ENCODE measurements at regions not wholly inside any gene's neighbourhood (a gene's known extent, or its start where the extent isn't known, plus 50 kb on each side); places are given as distances from the start of the nearest gene placed in this dataset.
"Not testable (repeated sequence)": the region's sequence is repeated elsewhere in the genome, so short reads cannot be mapped to it uniquely, and the experiment has no call there.

DNA sequence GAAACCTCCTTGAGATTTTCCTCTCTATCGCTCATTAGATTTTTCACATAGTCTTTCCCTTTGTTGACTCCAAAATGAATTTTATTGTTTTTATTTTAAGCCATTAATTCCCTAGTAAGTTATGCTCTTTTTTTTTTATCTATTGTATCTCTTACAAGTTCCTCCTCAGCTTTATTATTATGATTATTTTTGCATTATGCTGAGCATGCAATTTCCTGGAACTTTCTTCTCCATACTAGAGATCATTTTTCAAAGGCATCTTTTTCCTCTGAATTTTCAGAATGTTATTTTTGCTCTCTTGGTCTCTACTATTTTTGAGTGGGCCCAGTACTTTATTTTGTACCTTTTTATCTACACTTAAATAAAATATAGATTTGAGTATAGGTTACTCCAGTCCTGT lies 376.6 kb upstream of the SEMA6A start:
- DNase-seq (ENCODE audit: low spot score) = no peak

DNA sequence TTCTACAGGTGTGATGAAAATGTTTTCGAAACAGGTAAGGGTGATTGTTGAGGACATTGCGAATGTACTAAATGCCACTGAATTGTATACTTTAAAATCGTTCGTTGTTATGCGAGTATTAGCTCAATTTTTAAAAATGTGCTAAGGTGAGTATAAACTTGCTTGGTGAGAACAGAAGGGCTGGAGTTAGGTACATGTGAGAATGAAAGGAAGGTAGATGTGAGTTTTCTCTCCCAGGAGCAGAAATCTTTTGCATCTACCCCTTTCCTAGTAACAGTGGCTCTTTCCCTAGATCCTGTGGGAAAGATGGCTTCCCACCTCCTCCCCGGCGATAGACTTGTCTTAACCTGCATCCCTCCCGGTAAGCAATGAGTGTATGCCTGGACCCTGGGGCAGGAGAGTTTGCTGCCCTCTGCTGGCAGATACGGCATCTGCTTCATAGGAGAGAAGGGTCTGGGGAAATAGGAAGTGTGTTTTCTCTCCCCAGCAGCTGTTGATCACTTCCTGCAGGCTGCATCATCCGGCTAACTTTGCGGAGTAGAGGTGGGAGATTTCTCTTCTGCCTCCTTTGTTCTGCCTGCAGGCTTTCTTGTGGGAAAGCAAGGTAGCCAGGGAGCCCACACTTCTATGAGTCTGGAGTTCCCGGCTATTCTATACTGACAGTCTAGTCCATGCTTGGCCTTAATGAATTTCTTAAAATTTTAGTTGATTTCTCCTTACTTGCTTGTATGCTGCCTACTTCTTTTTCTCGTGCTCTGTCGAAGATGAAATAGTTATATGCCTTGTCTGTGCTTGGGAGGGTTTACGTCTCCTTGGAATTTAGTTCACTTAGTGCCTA lies 373.3 kb upstream of the SEMA6A start:
- peak; percentile 33 for DNase-seq (ENCODE audit: low spot score)

DNA sequence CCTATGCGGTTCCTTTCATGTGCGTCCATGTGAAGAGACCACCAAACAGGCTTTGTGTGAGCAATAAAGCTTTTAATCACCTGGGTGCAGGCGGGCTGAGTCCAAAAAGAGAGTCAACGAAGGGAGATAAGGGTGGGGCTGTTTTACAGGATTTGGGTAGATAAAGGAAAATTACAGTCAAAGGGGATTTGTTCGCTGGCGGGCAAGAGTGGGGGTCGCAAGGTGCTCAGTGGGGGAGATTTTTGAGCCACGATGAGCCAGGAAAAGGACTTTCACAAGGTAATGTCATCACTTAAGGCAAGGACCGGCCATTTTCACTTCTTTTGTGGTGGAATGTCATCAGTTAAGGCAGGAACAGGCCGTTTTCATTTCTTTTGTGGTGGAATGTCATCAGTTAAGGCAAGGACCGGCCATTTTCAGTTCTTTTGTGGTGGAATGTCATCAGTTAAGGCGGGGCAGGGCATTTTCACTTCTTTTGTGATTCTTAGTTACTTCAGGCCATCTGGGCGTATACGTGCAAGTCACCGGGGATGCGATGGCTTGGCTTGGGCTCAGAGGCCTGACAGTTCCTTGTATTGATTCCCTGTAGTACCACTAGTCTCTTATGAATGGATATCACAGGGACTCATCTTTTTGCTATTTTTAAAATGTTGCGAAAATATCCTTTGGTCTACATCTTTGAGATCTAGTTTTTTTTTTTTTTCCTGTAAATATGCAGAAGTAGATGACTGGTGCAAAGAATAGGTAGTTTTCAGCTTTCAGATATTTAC lies 371.2 kb upstream of the SEMA6A start:
- not testable (repeated sequence) for DNase-seq (ENCODE audit: low spot score)

DNA sequence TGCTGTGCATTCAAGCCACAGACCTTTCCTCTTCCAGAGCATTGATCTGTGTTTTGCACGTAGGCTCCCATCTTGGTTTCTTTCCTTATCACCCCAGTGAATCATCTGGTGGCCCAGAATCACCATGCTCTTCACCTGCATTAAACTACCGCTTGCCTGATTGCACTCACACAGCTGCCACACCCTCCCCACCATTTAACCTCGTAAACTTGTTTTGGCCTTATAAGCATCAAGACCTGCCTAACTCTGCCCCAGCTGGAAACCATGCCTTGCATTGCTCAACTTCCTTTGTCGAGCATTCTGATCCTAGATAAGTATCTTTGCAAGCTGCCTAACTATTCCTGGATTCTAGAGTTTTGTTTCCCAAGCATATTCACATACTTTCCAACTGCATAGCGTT lies 369.6 kb upstream of the SEMA6A start:
- no peak for DNase-seq (ENCODE audit: low spot score)

DNA sequence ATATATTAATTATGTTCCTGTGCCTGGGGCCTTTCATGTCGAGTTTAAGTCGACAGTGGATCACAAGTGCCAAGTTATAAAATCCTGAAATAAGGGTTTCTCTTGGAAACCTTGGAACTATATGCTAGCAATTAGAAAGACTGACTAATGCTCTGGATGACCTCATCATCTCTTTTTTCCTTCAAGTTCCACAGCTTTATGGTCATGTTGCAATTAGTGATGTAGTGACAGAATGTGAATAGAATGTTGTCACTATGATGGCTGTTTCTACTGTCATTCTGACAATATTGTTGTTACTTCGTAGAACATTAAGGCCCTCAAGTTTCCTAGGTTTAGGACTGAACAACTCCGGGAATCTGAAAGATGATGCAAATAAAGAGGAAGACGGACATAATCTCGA lies 368.0 kb upstream of the SEMA6A start:
- DNase-seq (ENCODE audit: low spot score) = no peak

DNA sequence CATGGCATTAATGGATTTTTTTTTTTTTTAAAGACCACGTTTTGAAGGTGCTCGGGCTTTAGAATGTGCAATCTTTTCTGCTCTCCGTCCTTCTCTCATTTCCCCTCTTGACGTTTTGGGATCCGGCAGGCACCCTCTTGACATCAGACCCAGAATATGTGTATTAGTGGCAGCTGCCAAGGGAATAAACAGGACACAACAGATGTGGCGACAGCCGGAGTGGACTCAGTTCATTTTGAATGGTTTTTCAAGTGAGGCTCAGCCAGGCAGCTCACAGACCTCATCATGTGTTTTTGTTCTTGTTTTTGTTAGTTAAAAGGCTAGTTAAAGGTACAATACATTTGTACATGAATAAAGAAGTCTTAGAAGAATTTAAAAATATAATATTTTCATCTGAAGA lies 365.0 kb upstream of the SEMA6A start:
- DNase-seq (ENCODE audit: low spot score) = no peak

DNA sequence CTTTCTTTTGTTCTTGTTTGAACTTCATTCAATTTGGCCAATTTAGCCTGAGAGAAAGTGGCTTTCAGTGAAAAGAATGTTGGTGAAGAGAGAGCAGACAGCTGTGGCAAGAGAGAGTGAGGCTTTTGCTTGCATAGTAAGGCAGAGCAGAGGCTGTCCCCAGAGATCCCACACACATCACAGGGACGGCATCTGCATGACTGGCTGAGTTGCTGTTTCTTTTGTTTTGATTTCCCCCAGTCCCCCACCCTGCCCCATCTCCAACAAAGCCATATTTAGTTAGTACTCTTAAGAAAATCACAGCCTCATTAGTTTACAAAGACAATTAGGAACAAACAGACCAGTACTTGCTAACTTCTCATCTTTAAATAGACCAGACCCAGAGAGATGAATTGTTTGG lies 363.9 kb upstream of the SEMA6A start:
- DNase-seq (ENCODE audit: low spot score) = no peak

DNA sequence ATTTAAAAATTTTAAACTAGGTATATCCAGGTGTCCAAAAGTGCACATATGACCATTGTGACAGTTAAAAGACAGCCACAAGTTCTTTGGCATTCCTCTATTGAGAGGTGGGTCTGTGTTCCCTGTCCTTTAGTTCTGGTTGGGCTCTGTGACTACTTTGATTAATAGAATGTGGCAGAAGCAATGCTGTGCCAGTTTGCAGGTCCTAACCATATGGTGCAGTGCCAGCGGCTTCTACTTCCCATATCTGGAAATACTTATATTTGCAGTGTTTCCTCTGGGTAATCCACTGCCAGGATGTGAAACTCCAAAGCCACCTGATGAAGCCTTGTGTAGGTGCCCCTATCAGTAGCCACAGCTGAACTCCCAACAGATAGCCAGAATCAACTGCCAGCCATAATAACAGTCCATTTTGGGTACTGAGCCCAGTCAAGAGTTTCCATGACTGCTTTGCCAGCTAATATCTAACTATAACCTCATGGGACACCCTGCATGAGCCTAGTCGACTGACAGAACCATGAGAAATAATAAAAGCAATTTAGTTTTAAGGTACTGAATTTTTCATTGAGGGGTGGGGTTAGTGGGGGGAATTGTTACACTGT lies 361.0 kb upstream of the SEMA6A start:
- no peak for DNase-seq (ENCODE audit: low spot score)

DNA sequence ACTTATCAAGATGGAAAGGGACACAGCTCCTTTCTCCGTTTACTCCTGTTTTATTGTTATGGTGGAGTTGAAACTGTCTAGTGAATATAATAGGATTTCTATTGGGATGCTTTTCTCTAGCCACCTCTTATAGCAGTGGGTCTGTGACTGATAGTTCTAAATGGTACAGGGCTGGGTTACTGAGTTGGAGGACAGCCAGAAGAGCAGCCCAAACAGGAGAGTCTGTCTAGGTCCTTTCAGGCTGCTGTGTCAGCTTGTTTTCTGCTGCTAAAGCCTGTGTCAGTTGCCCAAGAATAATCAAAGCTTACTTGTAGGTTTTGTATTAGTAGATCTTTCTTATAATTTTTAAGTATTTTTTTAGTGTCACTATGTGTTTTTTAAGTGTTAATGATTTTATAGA lies 356.0 kb upstream of the SEMA6A start:
- no peak for DNase-seq (ENCODE audit: low spot score)

DNA sequence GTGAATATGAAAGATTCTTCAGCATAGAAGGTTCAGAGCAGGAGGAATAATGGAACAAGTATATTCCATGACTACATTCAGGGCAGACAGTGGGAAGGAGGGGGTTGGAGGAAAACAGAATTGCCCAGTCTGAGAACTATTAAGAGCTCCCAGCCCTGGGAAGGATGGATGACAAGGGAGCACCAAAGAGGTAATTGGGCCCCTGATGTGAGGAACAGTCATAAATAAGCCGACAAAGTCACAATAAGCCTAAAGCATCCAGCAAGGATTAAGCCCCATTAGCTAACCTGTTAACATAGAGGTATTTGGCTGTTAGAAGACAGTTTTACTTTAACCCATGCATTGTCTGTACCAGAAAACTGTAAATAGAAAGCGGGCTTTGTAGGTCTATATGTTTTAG lies 348.7 kb upstream of the SEMA6A start:
- DNase-seq (ENCODE audit: low spot score) = no peak

DNA sequence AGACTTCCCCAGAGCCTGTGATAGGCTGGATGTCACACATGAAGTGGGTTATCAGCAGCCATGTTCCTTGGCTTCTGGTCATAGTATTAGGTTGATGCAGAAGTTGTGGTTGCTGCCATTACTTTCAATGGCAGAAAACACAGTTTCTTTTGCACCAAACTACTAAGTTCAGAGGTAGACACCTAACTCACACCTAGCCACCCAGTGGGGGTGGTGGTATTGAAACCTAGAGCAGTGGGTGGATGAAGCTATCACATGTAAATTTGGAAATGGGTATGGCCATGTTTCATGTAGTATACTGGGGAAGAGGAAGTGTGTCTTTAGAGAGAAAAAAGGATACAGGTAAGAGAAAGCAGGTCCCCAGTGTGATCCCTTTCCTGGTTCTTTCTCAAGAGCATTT lies 347.9 kb upstream of the SEMA6A start:
- DNase-seq (ENCODE audit: low spot score) = no peak

DNA sequence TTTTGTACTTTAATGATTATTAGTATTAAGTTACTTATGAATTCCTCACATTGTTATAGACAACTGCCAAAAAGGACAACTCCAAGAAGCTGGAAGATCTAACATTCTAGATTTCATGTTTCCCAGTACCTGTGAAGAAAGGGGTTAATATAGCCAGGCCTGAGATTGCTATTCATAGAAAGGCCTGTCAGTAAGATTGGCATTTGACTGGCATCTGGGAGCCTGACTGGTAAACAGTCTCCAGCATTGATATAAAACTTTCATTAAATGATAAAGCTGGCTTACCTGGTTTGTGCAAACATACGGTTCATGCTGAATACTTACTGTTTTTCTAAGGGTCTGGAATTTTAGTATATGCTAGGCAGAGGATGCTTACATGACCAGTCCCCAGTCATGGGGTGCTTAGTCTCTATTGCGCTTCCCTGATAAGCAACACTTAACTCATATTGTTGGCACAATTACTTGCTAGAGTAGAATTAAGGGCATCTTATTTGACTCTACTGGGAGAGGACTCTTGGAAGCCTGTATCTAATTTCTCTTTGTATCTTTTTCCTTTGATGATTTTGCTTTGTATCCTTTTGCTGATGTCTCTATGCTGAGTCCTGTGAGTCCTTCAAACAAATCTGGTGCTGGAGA lies 340.4 kb upstream of the SEMA6A start:
- DNase-seq (ENCODE audit: low spot score) = no peak

DNA sequence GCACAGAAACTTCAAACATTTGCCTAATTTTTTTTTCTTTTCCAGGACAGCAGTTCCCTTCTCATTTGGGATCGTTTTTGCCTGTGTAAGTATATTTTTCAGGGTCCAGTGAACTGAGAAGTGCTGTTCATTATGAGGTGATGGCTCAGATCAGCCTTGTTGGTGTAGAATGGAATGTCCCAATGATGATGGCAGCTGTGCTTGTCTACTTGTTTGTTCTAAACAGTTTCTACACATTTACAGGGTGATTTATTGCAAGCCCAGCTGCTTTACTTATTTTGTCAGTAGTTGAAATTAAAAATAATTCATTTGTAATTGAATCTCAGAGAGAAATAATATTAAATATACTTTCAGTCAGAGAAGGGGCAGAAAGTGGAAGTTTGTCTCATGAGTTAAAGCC lies 337.6 kb upstream of the SEMA6A start:
- DNase-seq (ENCODE audit: low spot score) = no peak

DNA sequence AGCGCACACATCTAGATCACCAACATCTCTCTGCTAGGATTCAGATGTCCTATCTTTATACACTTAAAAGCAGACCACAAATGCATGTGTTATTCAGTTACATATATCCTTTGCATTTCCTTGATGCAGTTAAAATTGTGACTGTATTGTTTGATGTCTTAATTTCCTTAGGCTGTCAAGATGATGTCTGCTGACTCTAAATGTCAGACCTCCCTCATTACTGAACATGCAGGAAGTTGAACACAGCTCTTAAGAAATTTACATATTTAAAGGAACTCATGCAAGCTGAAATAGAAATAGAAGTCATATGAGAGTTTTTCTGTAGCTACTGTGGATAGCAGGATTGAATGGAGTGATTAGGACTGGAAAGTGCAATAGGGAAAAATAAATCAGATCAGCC lies 336.5 kb upstream of the SEMA6A start:
- DNase-seq (ENCODE audit: low spot score) = no peak

DNA sequence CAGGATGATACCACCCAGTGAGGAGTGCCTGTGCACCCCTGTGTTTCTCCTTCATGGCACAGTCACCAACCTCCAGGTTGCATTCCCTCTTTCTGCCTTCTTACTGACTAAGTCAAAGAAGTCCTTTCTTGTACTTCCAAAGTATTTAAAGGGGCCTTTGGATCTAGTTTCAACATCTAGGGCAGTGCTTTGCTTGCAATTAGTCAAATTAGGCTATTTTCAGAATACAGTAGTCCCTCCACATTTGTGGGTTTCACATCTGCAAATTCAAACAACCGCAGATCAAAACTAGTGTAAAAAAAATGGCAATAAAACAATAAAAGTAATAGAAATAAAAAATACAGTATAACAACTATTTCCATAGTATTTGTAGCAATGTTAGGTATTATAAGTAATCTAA lies 333.9 kb upstream of the SEMA6A start:
- DNase-seq (ENCODE audit: low spot score) = no peak

DNA sequence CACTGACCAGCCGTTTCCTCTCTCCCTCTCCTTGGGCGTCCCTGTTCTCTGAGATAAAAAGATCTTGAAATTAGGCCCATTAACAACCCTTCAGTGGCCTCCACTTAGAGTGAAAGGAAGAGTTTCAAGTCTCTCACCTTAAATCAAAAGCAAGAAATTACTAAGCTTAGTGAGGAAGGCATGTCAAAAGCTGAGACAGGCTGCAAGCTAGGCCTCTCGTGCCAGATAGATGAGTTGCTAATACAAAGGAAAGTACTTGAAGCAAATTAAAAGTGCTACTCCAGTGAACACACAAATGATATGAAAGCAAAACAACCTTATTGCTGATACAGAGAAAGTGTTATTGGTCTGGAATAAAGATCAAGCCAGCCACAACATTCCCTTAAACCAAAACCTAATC lies 331.3 kb upstream of the SEMA6A start:
- no peak for DNase-seq (ENCODE audit: low spot score)

DNA sequence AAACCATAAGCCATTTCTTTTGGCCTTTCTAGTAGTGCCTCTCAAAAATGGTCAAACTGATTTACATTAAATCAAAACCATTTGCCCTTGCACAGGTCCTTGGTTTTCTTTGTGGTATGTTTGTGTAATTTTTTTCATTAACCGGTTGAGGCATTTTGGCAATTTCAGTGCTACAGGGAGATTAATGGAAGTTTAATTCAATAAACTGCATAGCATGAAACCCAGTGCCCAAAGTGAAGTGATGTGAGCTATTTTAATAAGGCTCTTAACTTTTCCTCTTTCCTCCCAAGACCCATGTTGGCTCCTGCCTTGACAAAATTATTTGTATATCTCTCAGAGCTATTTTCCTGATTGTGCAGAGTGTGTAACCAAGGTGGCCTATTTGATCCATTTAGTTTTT lies 326.2 kb upstream of the SEMA6A start:
- no peak for DNase-seq (ENCODE audit: low spot score)

DNA sequence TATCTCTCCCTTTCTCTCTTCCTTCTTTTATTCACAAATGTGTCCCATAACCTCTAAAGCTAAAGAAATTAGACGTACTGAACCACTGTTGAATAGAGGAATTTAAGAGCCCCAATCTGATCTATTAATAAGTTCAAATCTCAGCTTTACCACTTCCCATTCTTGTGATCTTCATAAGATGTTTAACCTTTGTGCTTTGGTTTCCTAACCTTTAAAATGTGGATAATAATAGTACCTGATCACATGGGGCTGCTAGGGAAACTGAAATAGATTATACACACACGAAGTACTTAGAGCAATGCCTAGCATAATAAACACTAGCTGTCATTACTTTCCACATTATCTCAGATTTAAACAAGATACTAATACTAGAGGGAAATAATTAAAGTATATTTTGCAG lies 324.3 kb upstream of the SEMA6A start:
- no peak for DNase-seq (ENCODE audit: low spot score)

DNA sequence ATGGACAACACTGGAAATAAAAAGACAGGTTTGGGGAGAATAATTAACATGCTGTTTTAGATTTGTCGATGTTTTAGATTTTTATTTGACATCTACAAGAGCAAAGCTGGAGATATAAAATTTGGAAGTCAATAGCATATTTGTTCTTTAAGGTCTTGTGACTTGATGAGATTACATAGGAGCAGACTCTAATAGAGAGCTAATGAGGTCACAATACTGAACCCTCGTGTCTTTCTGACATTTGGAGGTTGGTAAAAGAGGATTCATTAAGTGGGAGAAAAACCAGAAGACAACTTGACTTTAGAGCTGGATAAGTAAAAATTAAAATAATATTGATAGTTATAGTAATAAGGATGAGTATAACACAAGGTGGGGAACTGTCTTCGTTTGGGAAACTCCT lies 322.7 kb upstream of the SEMA6A start:
- no peak for DNase-seq (ENCODE audit: low spot score)

DNA sequence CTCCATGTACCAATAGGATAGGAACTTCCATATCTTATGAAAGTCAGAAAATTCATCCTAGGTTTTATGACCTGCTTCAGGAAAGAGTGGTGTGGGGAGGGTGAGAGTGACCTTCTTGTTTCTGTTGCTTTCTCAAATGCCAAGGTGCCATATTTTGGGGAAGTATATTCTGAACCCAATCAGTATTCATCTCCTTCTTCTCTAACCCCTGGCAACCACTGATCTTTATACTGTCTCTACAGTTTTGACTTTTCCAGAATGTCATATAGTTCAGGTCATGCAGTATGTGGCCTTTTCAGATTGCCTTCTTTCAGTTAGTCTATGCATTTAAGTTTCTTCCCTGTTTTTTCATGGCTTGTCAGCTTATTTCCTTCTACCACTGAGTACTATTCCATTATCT lies 321.4 kb upstream of the SEMA6A start:
- no peak for DNase-seq (ENCODE audit: low spot score)

DNA sequence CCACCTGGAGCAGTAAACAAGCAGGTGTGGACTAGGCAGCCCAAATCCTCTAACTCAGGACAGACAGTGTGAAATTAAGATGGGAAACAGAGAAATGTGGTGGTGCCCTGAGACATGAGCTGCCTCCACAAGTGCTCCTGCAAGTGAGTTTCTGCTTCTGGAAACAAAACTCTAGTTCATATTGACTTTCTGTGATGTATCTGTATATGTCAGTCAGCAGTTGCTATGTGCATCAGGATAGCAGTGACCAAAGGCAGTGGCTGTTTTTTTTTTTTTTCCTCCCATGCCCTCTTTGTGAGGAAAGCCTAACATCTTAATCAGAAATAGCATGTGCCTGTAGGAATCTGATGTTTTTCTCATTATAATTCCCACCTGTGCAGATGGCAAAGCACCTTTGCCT lies 318.4 kb upstream of the SEMA6A start:
- no peak for DNase-seq (ENCODE audit: low spot score)

DNA sequence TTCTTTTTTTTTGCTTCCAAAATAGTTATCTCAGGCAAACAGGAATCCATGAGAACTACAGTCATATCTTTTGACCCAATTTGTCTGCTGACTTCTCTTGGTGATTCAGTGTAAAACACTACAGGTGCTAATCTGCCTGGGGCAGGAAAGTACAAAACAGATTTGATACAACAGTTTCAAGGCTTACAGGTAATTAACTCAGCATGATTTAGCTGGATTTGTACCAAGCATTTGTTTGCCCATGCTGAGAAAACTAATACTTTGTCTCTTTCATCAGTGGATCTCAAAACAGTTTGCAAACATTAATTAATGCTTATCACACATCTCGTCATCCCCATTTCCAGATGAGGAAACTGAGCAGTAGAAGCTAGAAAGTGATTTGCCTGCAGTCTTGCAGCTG lies 312.5 kb upstream of the SEMA6A start:
- DNase-seq (ENCODE audit: low spot score) = no peak

DNA sequence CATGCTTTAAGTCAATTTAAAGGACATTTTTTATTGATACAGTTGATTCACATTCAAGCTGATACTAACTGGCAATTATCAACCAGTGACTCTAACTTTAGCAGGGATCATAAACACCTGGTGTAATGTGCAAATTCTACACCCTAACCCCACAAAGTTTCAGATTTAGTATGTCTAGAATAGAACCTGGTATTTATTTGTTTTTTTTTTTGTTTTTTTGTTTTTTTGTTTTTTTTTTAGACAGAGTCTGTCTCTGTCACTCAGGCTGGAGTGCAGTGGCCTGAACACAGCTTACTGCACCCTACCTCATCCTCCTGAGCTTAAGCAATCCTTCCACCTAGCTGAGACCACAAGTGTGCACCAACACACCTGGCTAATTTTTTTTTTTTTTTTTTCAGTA lies 311.2 kb upstream of the SEMA6A start:
- DNase-seq (ENCODE audit: low spot score) = no peak

Data from hematopoietic multipotent progenitor cell treated with erythropoietin and hydrocortisone succinate and interleukin-3 and kit ligand, for 17 days (in vitro differentiated cells).